ENCODE measurements at regions not wholly inside any gene's neighbourhood (a gene's known extent, or its start where the extent isn't known, plus 50 kb on each side); places are given as distances from the start of the nearest gene placed in this dataset.
A peak's percentile ranks its signal among the peaks of the same experiment; 100 is the strongest.

GRCh38 chr9:84463272-84463671 is 122.7 kb upstream of the SLC28A3 start:
- H3K4me1 ChIP-seq (ENCODE audit: insufficient read depth), result no peaks in the 10 kb centered on the region
- 80% methylated on average over 3 of the region's 3 CpGs for WGBS (ENCODE audit: low lambda C conversion rate, missing lambda C conversion rate)
- H3K9me2 ChIP-seq (replicated peaks; ENCODE audit: insufficient read depth), result no peaks in the 10 kb centered on the region
- no peaks in the 10 kb centered on the region for H3K27me3 ChIP-seq
- H3K79me2 ChIP-seq, result no peaks in the 10 kb centered on the region
- H3K4me2 ChIP-seq, result no peak overlapping the region
- peak; percentile 37 for DNase-seq (ENCODE audit: low spot score)
- TF ChIP-seq EZH2phosphoT487 (IDR thresholded peaks at IDR 0.05; ENCODE audit: low read depth, severe bottlenecking, unreplicated experiment), result no peak
- no peak for TF ChIP-seq CTCF (IDR thresholded peaks at IDR 0.05; ENCODE audit: poor library complexity)
- TF ChIP-seq EZH2 (IDR thresholded peaks at IDR 0.05; ENCODE audit: borderline replicate concordance), result no peak
- no peak overlapping the region for H2AFZ ChIP-seq
- H3K4me3 ChIP-seq, result no peak overlapping the region
- no peaks in the 10 kb centered on the region for H3K9me3 ChIP-seq (ENCODE audit: low read depth)
- H3K36me3 ChIP-seq (replicated peaks; ENCODE audit: insufficient read depth, low read depth), result no peaks in the 10 kb centered on the region
- no peak overlapping the region for H3K27ac ChIP-seq
- H4K20me1 ChIP-seq (ENCODE audit: insufficient read depth, poor library complexity, severe bottlenecking), result no peaks in the 10 kb centered on the region

GRCh38 chr9:84466580-84467285 is 126.2 kb upstream of the SLC28A3 start:
- no peaks in the 10 kb centered on the region for H3K9me3 ChIP-seq (ENCODE audit: low read depth)
- no peak overlapping the region for H3K4me3 ChIP-seq
- no peak overlapping the region for H3K27ac ChIP-seq
- H3K9me2 ChIP-seq (replicated peaks; ENCODE audit: insufficient read depth), result no peaks in the 10 kb centered on the region
- no peak overlapping the region for H2AFZ ChIP-seq
- TF ChIP-seq CTCF (IDR thresholded peaks at IDR 0.05; ENCODE audit: poor library complexity) (no peak), EZH2 (IDR thresholded peaks at IDR 0.05; ENCODE audit: borderline replicate concordance) (no peak), EZH2phosphoT487 (IDR thresholded peaks at IDR 0.05; ENCODE audit: low read depth, severe bottlenecking, unreplicated experiment) (no peak)
- no peaks in the 10 kb centered on the region for H3K79me2 ChIP-seq
- no peaks in the 10 kb centered on the region for H3K4me1 ChIP-seq (ENCODE audit: insufficient read depth)
- 76% methylated on average over 5 of the region's 5 CpGs for WGBS (ENCODE audit: low lambda C conversion rate, missing lambda C conversion rate)
- no peak for DNase-seq (ENCODE audit: low spot score)
- no peaks in the 10 kb centered on the region for H4K20me1 ChIP-seq (ENCODE audit: insufficient read depth, poor library complexity, severe bottlenecking)
- H3K4me2 ChIP-seq, result no peak overlapping the region
- no peaks in the 10 kb centered on the region for H3K36me3 ChIP-seq (replicated peaks; ENCODE audit: insufficient read depth, low read depth)
- H3K27me3 ChIP-seq, result no peaks in the 10 kb centered on the region

DNA sequence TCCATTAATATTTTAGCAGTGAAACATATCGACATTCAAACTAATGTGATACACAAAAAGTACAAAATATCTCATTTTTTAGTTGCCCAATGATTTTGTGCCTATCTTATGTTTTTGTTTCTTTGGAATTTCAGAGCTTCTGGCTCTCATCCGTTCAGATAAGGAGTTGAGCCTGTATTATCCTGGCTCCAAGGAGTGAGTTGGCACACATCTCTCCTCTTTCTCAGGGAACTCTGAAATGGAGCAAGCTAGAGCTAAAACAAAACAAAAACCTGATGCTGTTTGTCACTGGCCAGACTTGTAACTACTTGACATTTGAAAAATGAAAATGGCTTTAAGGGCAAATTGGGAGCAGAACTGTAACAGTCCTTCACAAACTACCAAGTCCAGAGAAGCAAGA is 131.3 kb upstream of the SLC28A3 start:
- Histone ChIP-seq H3K79me2 (no peaks in the 10 kb centered on the region), H3K27ac (peak overlapping the region; percentile 43), H2AFZ (peak overlapping the region; percentile 16), H3K4me1 (ENCODE audit: insufficient read depth) (no peaks in the 10 kb centered on the region), H3K4me2 (no peak overlapping the region), H3K4me3 (no peak overlapping the region), H3K9me3 (ENCODE audit: low read depth) (no peaks in the 10 kb centered on the region), H3K9me2 (replicated peaks; ENCODE audit: insufficient read depth) (no peaks in the 10 kb centered on the region), H3K27me3 (no peaks in the 10 kb centered on the region), H3K36me3 (replicated peaks; ENCODE audit: insufficient read depth, low read depth) (no peaks in the 10 kb centered on the region), H4K20me1 (ENCODE audit: insufficient read depth, poor library complexity, severe bottlenecking) (no peaks in the 10 kb centered on the region)
- no peak for TF ChIP-seq CTCF (IDR thresholded peaks at IDR 0.05; ENCODE audit: poor library complexity)
- 77% methylated on average over 2 of the region's 2 CpGs for WGBS (ENCODE audit: low lambda C conversion rate, missing lambda C conversion rate)
- no peak for DNase-seq (ENCODE audit: low spot score)

DNA sequence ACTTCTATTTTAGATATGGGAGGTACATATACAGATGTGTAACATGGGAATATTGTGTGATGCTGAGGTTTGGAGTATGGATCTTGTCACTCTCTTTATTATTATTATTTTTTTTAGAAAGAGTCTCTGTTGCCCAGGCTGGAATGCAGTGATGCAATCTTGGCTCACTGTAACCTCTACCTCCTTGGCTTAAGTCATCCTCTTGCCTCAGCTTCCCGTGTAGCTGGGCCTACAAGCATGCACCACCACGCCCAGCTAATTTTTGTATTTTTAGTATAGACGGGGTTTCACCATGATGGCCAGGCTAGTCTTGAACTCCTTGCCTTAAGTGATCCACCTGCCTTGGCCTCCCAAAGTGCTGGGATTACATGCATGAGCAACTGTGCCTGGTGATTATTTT is 138.4 kb upstream of the SLC28A3 start:
- DNase-seq (ENCODE audit: low spot score), result no peak
- Histone ChIP-seq H3K36me3 (replicated peaks; ENCODE audit: insufficient read depth, low read depth) (no peaks in the 10 kb centered on the region), H3K9me3 (ENCODE audit: low read depth) (no peaks in the 10 kb centered on the region), H3K79me2 (no peaks in the 10 kb centered on the region), H3K4me1 (ENCODE audit: insufficient read depth) (no peaks in the 10 kb centered on the region), H3K27ac (no peak overlapping the region), H3K4me2 (no peak overlapping the region), H4K20me1 (ENCODE audit: insufficient read depth, poor library complexity, severe bottlenecking) (no peaks in the 10 kb centered on the region), H3K27me3 (no peaks in the 10 kb centered on the region), H3K9me2 (replicated peaks; ENCODE audit: insufficient read depth) (no peaks in the 10 kb centered on the region), H3K4me3 (no peak overlapping the region), H2AFZ (no peak overlapping the region)
- 83% methylated on average over 3 of the region's 3 CpGs for WGBS (ENCODE audit: low lambda C conversion rate, missing lambda C conversion rate)
- TF ChIP-seq EZH2 (IDR thresholded peaks at IDR 0.05; ENCODE audit: borderline replicate concordance) (no peak), EZH2phosphoT487 (IDR thresholded peaks at IDR 0.05; ENCODE audit: low read depth, severe bottlenecking, unreplicated experiment) (no peak), CTCF (IDR thresholded peaks at IDR 0.05; ENCODE audit: poor library complexity) (no peak)
